ENCODE measurements at regions not wholly inside any gene's neighbourhood (a gene's known extent, or its start where the extent isn't known, plus 50 kb on each side); places are given as distances from the start of the nearest gene placed in this dataset.

- no TSS peak for BruUV-seq (replicated peaks)
- H3K27me3 ChIP-seq (replicated peaks; ENCODE audit: control insufficient read depth, insufficient read depth, low read length) = no peaks in the 10 kb centered on the region
- no peaks in the 10 kb centered on the region for H3K9me3 ChIP-seq
- no peak overlapping the region for H3K4me3 ChIP-seq (ENCODE audit: low read depth, low read length)
- Mint-ChIP-seq H3K27me3 (ENCODE audit: insufficient read depth, unreplicated experiment) (peaks cover 5% of the 10 kb centered on the region), H3K27ac (ENCODE audit: unreplicated experiment) (no peak overlapping the region), H3K4me1 (ENCODE audit: low read depth, unreplicated experiment) (peaks cover 5% of the 10 kb centered on the region), H3K9me3 (ENCODE audit: unreplicated experiment) (no peaks in the 10 kb centered on the region), H3K4me3 (ENCODE audit: unreplicated experiment) (no peak overlapping the region), H3K36me3 (ENCODE audit: insufficient read depth, unreplicated experiment) (no peaks in the 10 kb centered on the region)
- CTCF ChIA-PET = no interaction called here
- TF ChIP-seq CTCF (IDR thresholded peaks at IDR 0.05; ENCODE audit: insufficient read depth in 1 of 2, low read depth in 1 of 2, low read length in 1 of 2, severe bottlenecking in 1 of 2, unreplicated experiment in 1 of 2) = no peak
- H3K4me1 ChIP-seq = peaks cover 4% of the 10 kb centered on the region; the same call in 1 of the 2 replicates
- POLR2A ChIA-PET = no interaction called here
- no peak for DNase-seq
- H3K36me3 ChIP-seq (ENCODE audit: control insufficient read depth, insufficient read depth, low read length) = no peaks in the 10 kb centered on the region
- intact Hi-C loops (cut with micrococcal nuclease; ENCODE audit: unreplicated experiment) = no loop called here
These were observed 432.1 kb upstream of the MDFIC2 start for GRCh38 chr3:70744536-70744935.

DNA sequence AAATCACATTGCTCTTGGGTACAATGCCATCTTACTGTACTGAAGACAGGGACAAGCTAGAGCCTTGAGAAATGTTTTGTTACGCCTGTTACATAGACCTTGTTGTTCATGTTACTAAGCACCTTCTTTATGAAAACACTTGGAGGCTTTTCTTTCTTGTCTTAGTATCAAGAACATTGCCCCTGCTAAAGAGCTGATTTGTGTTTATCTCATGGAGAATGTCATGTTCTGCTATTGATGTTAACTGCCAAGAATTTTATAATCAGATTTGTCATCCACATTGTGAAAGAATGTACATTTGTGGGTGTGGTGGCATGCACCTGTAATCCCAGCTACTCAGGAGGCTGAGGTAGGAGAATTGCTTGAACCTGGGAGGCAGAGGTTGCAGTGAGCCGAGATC lies 431.3 kb upstream of the MDFIC2 start:
- H3K9me3 Mint-ChIP-seq (ENCODE audit: unreplicated experiment) = no peaks in the 10 kb centered on the region
- Histone ChIP-seq H3K4me1 (peaks cover 4% of the 10 kb centered on the region; the same call in 1 of the 2 replicates), H3K9me3 (no peaks in the 10 kb centered on the region), H3K36me3 (ENCODE audit: control insufficient read depth, insufficient read depth, low read length) (no peaks in the 10 kb centered on the region), H3K4me3 (ENCODE audit: low read depth, low read length) (no peak overlapping the region), H3K27me3 (replicated peaks; ENCODE audit: control insufficient read depth, insufficient read depth, low read length) (no peaks in the 10 kb centered on the region)
- no TSS peak for BruUV-seq (replicated peaks)
- intact Hi-C loops (cut with micrococcal nuclease; ENCODE audit: unreplicated experiment) = no loop called here
- H3K4me3 Mint-ChIP-seq (ENCODE audit: unreplicated experiment) = no peak overlapping the region
- ChIA-PET CTCF (no interaction called here), POLR2A (no interaction called here)
- no peaks in the 10 kb centered on the region for H3K36me3 Mint-ChIP-seq (ENCODE audit: insufficient read depth, unreplicated experiment)
- TF ChIP-seq CTCF (IDR thresholded peaks at IDR 0.05; ENCODE audit: insufficient read depth in 1 of 2, low read depth in 1 of 2, low read length in 1 of 2, severe bottlenecking in 1 of 2, unreplicated experiment in 1 of 2) = no peak
- DNase-seq = no peak
- H3K4me1 Mint-ChIP-seq (ENCODE audit: low read depth, unreplicated experiment) = peaks cover 5% of the 10 kb centered on the region
- H3K27me3 Mint-ChIP-seq (ENCODE audit: insufficient read depth, unreplicated experiment) = peaks cover 5% of the 10 kb centered on the region
- no peak overlapping the region for H3K27ac Mint-ChIP-seq (ENCODE audit: unreplicated experiment)

GRCh38 chr3:70742081-70742480 lies 429.6 kb upstream of the MDFIC2 start:
- no peak for TF ChIP-seq CTCF (IDR thresholded peaks at IDR 0.05; ENCODE audit: insufficient read depth in 1 of 2, low read depth in 1 of 2, low read length in 1 of 2, severe bottlenecking in 1 of 2, unreplicated experiment in 1 of 2)
- H3K4me1 Mint-ChIP-seq (ENCODE audit: low read depth, unreplicated experiment) = peaks cover 5% of the 10 kb centered on the region
- H3K4me3 Mint-ChIP-seq (ENCODE audit: unreplicated experiment) = no peak overlapping the region
- H3K27me3 Mint-ChIP-seq (ENCODE audit: insufficient read depth, unreplicated experiment) = no peaks in the 10 kb centered on the region
- DNase-seq = no peak
- H3K9me3 ChIP-seq = no peaks in the 10 kb centered on the region
- intact Hi-C loops (cut with micrococcal nuclease; ENCODE audit: unreplicated experiment) = no loop called here
- ChIA-PET POLR2A (no interaction called here), CTCF (no interaction called here)
- no TSS peak for BruUV-seq (replicated peaks)
- H3K36me3 Mint-ChIP-seq (ENCODE audit: insufficient read depth, unreplicated experiment) = no peaks in the 10 kb centered on the region
- no peaks in the 10 kb centered on the region for H3K36me3 ChIP-seq (ENCODE audit: control insufficient read depth, insufficient read depth, low read length)
- H3K27me3 ChIP-seq (replicated peaks; ENCODE audit: control insufficient read depth, insufficient read depth, low read length) = no peaks in the 10 kb centered on the region
- H3K27ac Mint-ChIP-seq (ENCODE audit: unreplicated experiment) = no peak overlapping the region
- H3K4me3 ChIP-seq (ENCODE audit: low read depth, low read length) = no peak overlapping the region
- H3K9me3 Mint-ChIP-seq (ENCODE audit: unreplicated experiment) = no peaks in the 10 kb centered on the region
- H3K4me1 ChIP-seq = peaks cover 8% of the 10 kb centered on the region

Measured in Caco-2 (cell line).